CD4-positive, alpha-beta T cell (primary cell): ENCODE measurements at regions not wholly inside any gene's neighbourhood (a gene's known extent, or its start where the extent isn't known, plus 50 kb on each side); places are given as distances from the start of the nearest gene placed in this dataset.

Experiments used
- ATAC-seq: fragments of 200-7000 bp; cut with Tn5 transposase; one replicate; pipeline ENCODE4 v1.10.0; 2022; ENCODE audit warnings: mild to moderate bottlenecking; ENCODE audit not compliant: poor library complexity
- CTCF ChIA-PET: fragments of 350-600 bp; sonication (Branson Sonifier 250); formaldehyde crosslinking; loops from one replicate; lab custom pipeline; 2021; ENCODE audit warnings: antibody characterized with exemption, inconsistent platforms; lab: Charles Lee
- POLR2A ChIA-PET: fragments of 350-600 bp; sonication (Branson Sonifier 250); formaldehyde crosslinking; loops from one replicate; lab custom pipeline; 2021; ENCODE audit warnings: antibody characterized with exemption, inconsistent platforms; lab: Charles Lee
- DNase-seq, 14 experiments: peaks; one replicate each; pipeline ENCODE4 v3.0.0-alpha.2; 2013 to 2020; ENCODE audit warnings: mixed read lengths in 2 of 14
- H3K27ac ChIP-seq, 2 donors: one replicate each; pipeline versions ENCODE4 v1.5.1 to v1.7.0; 2013; ENCODE audit warnings: low read length in 2 of 2, low read depth in 1 of 2, mild to moderate bottlenecking in 1 of 2
- H3K27me3 ChIP-seq, 2 experiments: 1 replicate in 1 of 2; 2 replicates in 1 of 2; pipeline versions ENCODE4 v1.6.1 to v1.7.0; 2013; ENCODE audit warnings: low read length in 2 of 2, control low read depth in 1 of 2, mild to moderate bottlenecking in 1 of 2, moderate library complexity in 1 of 2; ENCODE audit not compliant: insufficient read depth in 2 of 2, control insufficient read depth in 1 of 2
- H3K36me3 ChIP-seq: one replicate; pipeline ENCODE4 v1.6.1; 2013; ENCODE audit warnings: low read length, control low read depth; ENCODE audit not compliant: insufficient read depth
- H3K4me1 ChIP-seq: one replicate; pipeline ENCODE4 v1.6.1; 2013; ENCODE audit warnings: low read length, control low read depth; ENCODE audit not compliant: insufficient read depth
- H3K4me3 ChIP-seq: one replicate; pipeline ENCODE4 v1.5.1; 2013; ENCODE audit warnings: mild to moderate bottlenecking, low read length, moderate library complexity
- H3K9me3 ChIP-seq, 2 experiments: 1 replicate in 1 of 2; 2 replicates in 1 of 2; pipeline versions ENCODE4 v1.6.1 to v1.7.0; 2013; ENCODE audit warnings: low read length in 2 of 2, mild to moderate bottlenecking in 2 of 2, control low read depth in 1 of 2, moderate library complexity in 1 of 2; ENCODE audit not compliant: control insufficient read depth in 1 of 2, insufficient read depth in 1 of 2
- H3K27ac Mint-ChIP-seq: one replicate; pipeline ENCODE4 v1.8.0; 2020; ENCODE audit warnings: mixed read lengths
- H3K27me3 Mint-ChIP-seq: one replicate; pipeline ENCODE4 v1.8.0; 2021; ENCODE audit warnings: mixed read lengths
- H3K36me3 Mint-ChIP-seq: one replicate; pipeline ENCODE4 v1.8.0; 2021; ENCODE audit warnings: low read depth, mixed read lengths
- H3K4me1 Mint-ChIP-seq: one replicate; pipeline ENCODE4 v1.8.0; 2021; ENCODE audit warnings: low read depth, mixed read lengths
- H3K4me3 Mint-ChIP-seq: one replicate; pipeline ENCODE4 v1.8.0; 2020; ENCODE audit warnings: mild to moderate bottlenecking, mixed read lengths
- H3K9me3 Mint-ChIP-seq: one replicate; pipeline ENCODE4 v1.8.0; 2020; ENCODE audit warnings: mixed read lengths
- CTCF ChIP-seq: fragments of 200-600 bp; IDR thresholded peaks from one replicate; pipeline ENCODE4 v1.8.0; 2022; ENCODE audit warnings: antibody characterized with exemption, mild to moderate bottlenecking
- intact Hi-C, 2 experiments: fragments of 100-400 bp; cut with DNase I in 1 of 2; cut with micrococcal nuclease in 1 of 2; formaldehyde crosslinking; loops; one replicate each; pipeline versions ENCODE4 v1.15.1 to v1.9.0; 2023 to 2025; cut with DNase I, micrococcal nuclease

- Mint-ChIP-seq H3K4me3 (no peak overlapping the region), H3K27me3 (no peaks in the 10 kb centered on the region), H3K36me3 (no peaks in the 10 kb centered on the region), H3K9me3 (no peaks in the 10 kb centered on the region), H3K27ac (no peak overlapping the region), H3K4me1 (no peaks in the 10 kb centered on the region)
- no peak for TF ChIP-seq CTCF
- Histone ChIP-seq H3K27me3 (no peaks in the 10 kb centered on the region), H3K36me3 (no peaks in the 10 kb centered on the region), H3K9me3 (peaks cover 0 to 4% of the 10 kb centered on the region in 2 experiments), H3K4me3 (no peak overlapping the region), H3K27ac (no peak overlapping the region), H3K4me1 (no peaks in the 10 kb centered on the region)
- no peak for DNase-seq
- intact Hi-C loops, result no loop called here
- ChIA-PET POLR2A (no interaction called here), CTCF (no interaction called here)
- ATAC-seq, result no peak
Measured at GRCh38 chr10:20990604-20991003, 93.5 kb upstream of the NEBL start.

GRCh38 chr10:20988357-20988983 lies 91.4 kb upstream of the NEBL start:
- DNase-seq (no peak), ATAC-seq (no peak)
- peaks cover 0 to 4% of the 10 kb centered on the region in 2 experiments for H3K9me3 ChIP-seq
- no peaks in the 10 kb centered on the region for H3K27me3 ChIP-seq
- no peaks in the 10 kb centered on the region for H3K4me1 Mint-ChIP-seq
- no peak overlapping the region for H3K27ac ChIP-seq
- no peak overlapping the region for H3K4me3 ChIP-seq
- H3K4me1 ChIP-seq, result no peaks in the 10 kb centered on the region
- H3K9me3 Mint-ChIP-seq, result no peaks in the 10 kb centered on the region
- no peaks in the 10 kb centered on the region for H3K36me3 Mint-ChIP-seq
- ChIA-PET POLR2A (no interaction called here), CTCF (no interaction called here)
- TF ChIP-seq CTCF, result no peak
- H3K27me3 Mint-ChIP-seq, result no peaks in the 10 kb centered on the region
- H3K27ac Mint-ChIP-seq, result no peak overlapping the region
- H3K36me3 ChIP-seq, result no peaks in the 10 kb centered on the region
- intact Hi-C loops, result no loop called here
- no peak overlapping the region for H3K4me3 Mint-ChIP-seq

GRCh38 chr10:20986049-20986448 lies 88.9 kb upstream of the NEBL start:
- no peak for DNase-seq
- TF ChIP-seq CTCF, result no peak
- Histone ChIP-seq H3K27me3 (no peaks in the 10 kb centered on the region), H3K4me1 (no peaks in the 10 kb centered on the region), H3K9me3 (no peaks in the 10 kb centered on the region), H3K36me3 (no peaks in the 10 kb centered on the region), H3K27ac (no peak overlapping the region), H3K4me3 (no peak overlapping the region)
- no peak for ATAC-seq
- no peak overlapping the region for H3K4me3 Mint-ChIP-seq
- no peaks in the 10 kb centered on the region for H3K36me3 Mint-ChIP-seq
- ChIA-PET POLR2A (no interaction called here), CTCF (no interaction called here)
- intact Hi-C loops, result no loop called here
- no peak overlapping the region for H3K27ac Mint-ChIP-seq
- H3K4me1 Mint-ChIP-seq, result no peaks in the 10 kb centered on the region
- H3K27me3 Mint-ChIP-seq, result no peaks in the 10 kb centered on the region
- H3K9me3 Mint-ChIP-seq, result no peaks in the 10 kb centered on the region
